HFF-Myc (cell line): ENCODE measurements at regions not wholly inside any gene's neighbourhood (a gene's known extent, or its start where the extent isn't known, plus 50 kb on each side); places are given as distances from the start of the nearest gene placed in this dataset.
A peak's percentile ranks its signal among the peaks of the same experiment; 100 is the strongest.

Source experiments
- DNase-seq: peaks from one replicate; pipeline ENCODE4 v3.0.0-alpha.2; 2011; ENCODE audit warnings: low read depth; ENCODE audit errors: extremely low read depth
- H3K4me3 ChIP-seq: replicated peaks from 2 replicates; pipeline ENCODE4 v1.5.1; 2011; ENCODE audit warnings: low read depth, mild to moderate bottlenecking, control low read depth, low read length
- CTCF ChIP-seq: IDR thresholded peaks from 2 replicates; pipeline ENCODE4 v1.5.1; 2012; ENCODE audit warnings: mild to moderate bottlenecking, low read depth, low read length, control low read depth; ENCODE audit errors: missing control alignments

DNA sequence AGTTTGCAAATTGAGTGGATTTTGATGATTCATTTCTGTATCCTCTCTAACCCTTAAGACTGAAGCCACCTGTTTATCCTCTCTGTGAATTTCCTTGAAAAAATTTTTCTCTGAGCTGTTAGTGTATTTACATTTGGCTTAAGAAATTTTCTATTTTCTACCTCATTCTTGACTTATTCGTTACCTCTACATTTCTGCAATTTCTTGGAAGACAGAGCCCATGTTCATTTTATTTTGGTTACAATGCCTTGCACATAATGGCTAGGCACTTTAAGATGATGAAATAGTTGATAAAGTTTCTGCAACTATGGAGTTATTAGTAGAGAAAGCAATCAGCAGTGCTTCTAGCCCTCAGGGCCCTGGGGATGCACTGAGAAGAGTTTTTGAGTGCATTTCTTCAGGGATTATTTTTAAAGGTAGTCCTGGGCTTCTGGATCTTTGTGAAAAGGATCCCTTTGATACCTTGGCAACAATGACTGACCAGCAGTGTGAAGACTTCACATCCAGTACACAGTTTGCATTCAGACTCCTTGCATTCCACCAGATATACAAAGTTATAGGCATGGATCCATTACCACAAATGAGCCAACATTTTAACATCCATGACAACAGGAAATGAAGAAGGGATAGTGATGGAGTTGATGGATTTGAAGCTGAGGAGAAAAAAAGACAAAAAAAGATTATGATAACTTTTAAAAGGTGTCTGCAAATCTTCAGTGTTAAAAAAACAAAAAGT lies 68.2 kb downstream of the CH25H start:
- no peak overlapping the region for H3K4me3 ChIP-seq
- TF ChIP-seq CTCF, result no peak
- no peak for DNase-seq

DNA sequence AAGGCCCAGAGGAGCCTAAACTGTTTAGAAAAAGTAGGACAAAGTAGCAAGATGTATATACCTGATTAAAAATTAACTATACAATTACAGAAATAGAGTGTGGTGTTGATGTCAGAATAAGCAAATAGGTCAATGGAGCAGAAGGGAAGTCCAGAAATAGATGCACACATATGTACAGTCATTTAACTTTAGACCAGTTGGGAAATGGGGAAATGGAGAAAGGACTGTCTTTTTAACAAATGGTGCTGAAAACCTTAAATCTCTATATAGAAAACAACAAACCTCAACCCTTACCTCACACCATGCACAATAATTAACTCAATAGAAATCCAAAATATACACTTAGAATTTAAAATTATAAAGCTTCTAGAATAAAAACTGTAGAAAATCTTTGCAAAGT lies 72.2 kb downstream of the CH25H start:
- no peak for DNase-seq
- H3K4me3 ChIP-seq, result no peak overlapping the region
- no peak for TF ChIP-seq CTCF

GRCh38 chr10:89129911-89130310 lies 77.2 kb downstream of the CH25H start:
- no peak for TF ChIP-seq CTCF
- no peak overlapping the region for H3K4me3 ChIP-seq

GRCh38 chr10:89122433-89123051 lies 84.6 kb downstream of the CH25H start:
- no peak for TF ChIP-seq CTCF
- no peak overlapping the region for H3K4me3 ChIP-seq
- DNase-seq, result no peak

More at GRCh38 chr10:89129911-89130310, 77.2 kb downstream of the CH25H start:
- DNase-seq, result peak; percentile 67

GRCh38 chr10:89121764-89122020 lies 85.4 kb downstream of the CH25H start:
- H3K4me3 ChIP-seq, result no peak overlapping the region
- no peak for TF ChIP-seq CTCF
- DNase-seq, result no peak

GRCh38 chr10:89120931-89121763 lies 86.0 kb downstream of the CH25H start:
- H3K4me3 ChIP-seq, result no peak overlapping the region
- no peak for TF ChIP-seq CTCF
- no peak for DNase-seq
